ENCODE measurements at regions not wholly inside any gene's neighbourhood (a gene's known extent, or its start where the extent isn't known, plus 50 kb on each side); places are given as distances from the start of the nearest gene placed in this dataset.

DNA sequence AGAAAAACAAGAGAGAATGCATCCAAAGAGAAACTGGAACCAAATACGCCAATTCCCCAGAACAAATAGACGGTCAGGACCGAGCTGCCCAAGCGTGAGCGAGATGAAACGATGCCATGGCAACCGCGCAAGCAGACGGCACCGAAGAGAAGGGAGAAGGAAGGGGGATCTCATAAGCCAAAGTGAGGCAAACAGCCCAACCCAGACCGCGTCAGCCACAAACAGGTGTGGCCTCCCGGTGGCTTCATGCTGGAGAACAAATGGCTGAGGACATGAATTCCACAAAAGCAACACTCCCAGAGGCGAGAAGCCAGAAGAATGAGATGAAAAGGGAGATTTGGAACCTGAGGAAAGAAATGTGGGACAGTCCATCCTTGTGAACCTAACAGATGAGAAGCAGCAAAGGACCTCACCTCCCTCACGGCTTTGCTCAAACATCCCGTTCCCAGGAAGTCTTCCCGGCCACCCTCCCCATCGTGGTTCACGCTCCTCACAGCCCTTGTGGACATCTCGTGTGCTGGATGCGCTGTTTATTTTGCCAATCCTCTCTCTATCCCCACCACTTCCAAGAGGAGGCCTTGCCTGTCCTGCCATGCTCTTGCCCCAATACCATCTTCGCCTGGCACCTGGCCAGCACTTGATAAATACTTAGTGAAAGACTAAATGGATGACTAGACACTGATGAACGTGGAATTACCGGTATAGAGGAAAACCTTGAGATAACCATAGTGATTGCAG is 89.1 kb upstream of the RTL6 start:
- TF ChIP-seq RAD21 (CRISPR knock-in tag; conservative IDR thresholded peaks at IDR 0.05 in 1 of 2, IDR thresholded peaks at IDR 0.05 in 1 of 2), result no peak
- no peak for TF ChIP-seq ZNF785 (CRISPR knock-in tag; IDR thresholded peaks at IDR 0.05)
- TF ChIP-seq TBP (optimal IDR thresholded peaks at IDR 0.05; ENCODE audit: low read depth, low read length), result no peak
- TF ChIP-seq POLR2G (IDR thresholded peaks at IDR 0.05; ENCODE audit: low read depth, low read length), result no peak
- no peak for TF ChIP-seq ZNF551 (CRISPR knock-in tag; IDR thresholded peaks at IDR 0.05)
- TF ChIP-seq TAF1 (IDR thresholded peaks at IDR 0.05; ENCODE audit: control insufficient read depth, extremely low read depth, insufficient read depth, low read length, severe bottlenecking), result no peak
- TF ChIP-seq MAZ (CRISPR knock-in tag; conservative IDR thresholded peaks at IDR 0.05 in 1 of 2, IDR thresholded peaks at IDR 0.05 in 1 of 2), result no peak
- no peak for TF ChIP-seq ZNF347 (CRISPR knock-in tag; IDR thresholded peaks at IDR 0.05; ENCODE audit: low read depth)
- TF ChIP-seq, protein P1, sequence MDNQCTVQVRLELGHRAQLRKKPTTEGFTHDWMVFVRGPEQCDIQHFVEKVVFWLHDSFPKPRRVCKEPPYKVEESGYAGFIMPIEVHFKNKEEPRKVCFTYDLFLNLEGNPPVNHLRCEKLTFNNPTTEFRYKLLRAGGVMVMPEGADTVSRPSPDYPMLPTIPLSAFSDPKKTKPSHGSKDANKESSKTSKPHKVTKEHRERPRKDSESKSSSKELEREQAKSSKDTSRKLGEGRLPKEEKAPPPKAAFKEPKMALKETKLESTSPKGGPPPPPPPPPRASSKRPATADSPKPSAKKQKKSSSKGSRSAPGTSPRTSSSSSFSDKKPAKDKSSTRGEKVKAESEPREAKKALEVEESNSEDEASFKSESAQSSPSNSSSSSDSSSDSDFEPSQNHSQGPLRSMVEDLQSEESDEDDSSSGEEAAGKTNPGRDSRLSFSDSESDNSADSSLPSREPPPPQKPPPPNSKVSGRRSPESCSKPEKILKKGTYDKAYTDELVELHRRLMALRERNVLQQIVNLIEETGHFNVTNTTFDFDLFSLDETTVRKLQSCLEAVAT (IDR thresholded peaks at IDR 0.05), result no peak
- TF ChIP-seq, protein P2, sequence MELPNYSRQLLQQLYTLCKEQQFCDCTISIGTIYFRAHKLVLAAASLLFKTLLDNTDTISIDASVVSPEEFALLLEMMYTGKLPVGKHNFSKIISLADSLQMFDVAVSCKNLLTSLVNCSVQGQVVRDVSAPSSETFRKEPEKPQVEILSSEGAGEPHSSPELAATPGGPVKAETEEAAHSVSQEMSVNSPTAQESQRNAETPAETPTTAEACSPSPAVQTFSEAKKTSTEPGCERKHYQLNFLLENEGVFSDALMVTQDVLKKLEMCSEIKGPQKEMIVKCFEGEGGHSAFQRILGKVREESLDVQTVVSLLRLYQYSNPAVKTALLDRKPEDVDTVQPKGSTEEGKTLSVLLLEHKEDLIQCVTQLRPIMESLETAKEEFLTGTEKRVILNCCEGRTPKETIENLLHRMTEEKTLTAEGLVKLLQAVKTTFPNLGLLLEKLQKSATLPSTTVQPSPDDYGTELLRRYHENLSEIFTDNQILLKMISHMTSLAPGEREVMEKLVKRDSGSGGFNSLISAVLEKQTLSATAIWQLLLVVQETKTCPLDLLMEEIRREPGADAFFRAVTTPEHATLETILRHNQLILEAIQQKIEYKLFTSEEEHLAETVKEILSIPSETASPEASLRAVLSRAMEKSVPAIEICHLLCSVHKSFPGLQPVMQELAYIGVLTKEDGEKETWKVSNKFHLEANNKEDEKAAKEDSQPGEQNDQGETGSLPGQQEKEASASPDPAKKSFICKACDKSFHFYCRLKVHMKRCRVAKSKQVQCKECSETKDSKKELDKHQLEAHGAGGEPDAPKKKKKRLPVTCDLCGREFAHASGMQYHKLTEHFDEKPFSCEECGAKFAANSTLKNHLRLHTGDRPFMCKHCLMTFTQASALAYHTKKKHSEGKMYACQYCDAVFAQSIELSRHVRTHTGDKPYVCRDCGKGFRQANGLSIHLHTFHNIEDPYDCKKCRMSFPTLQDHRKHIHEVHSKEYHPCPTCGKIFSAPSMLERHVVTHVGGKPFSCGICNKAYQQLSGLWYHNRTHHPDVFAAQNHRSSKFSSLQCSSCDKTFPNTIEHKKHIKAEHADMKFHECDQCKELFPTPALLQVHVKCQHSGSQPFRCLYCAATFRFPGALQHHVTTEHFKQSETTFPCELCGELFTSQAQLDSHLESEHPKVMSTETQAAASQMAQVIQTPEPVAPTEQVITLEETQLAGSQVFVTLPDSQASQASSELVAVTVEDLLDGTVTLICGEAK (IDR thresholded peaks at IDR 0.05), result no peak
- TF ChIP-seq, protein P2 (CRISPR knock-in tag; IDR thresholded peaks at IDR 0.05), result no peak
- TF ChIP-seq RFX5 (IDR thresholded peaks at IDR 0.05; ENCODE audit: low read depth, low read length), result no peak
- no peak for TF ChIP-seq JUN (IDR thresholded peaks at IDR 0.05; ENCODE audit: borderline replicate concordance, low read depth, low read length)
- no peak for TF ChIP-seq JUN (CRISPR knock-in tag; IDR thresholded peaks at IDR 0.05; ENCODE audit: borderline replicate concordance)

Data from K562 (cell line).